OCI-LY3 (cell line): ENCODE measurements at regions not wholly inside any gene's neighbourhood (a gene's known extent, or its start where the extent isn't known, plus 50 kb on each side); places are given as distances from the start of the nearest gene placed in this dataset.

Source experiments
- CTCF ChIP-seq: fragments of 200-600, 300-600 bp; sonication (generic); IDR thresholded peaks from 2 replicates; pipeline ENCODE4 v1.5.1; 2014; ENCODE audit warnings: antibody characterized with exemption, low read length, low read depth
- EZH2phosphoT487 ChIP-seq: fragments of 200-600 bp; shearing (Covaris generic); IDR thresholded peaks from 2 replicates; pipeline ENCODE4 v1.6.1; 2018; ENCODE audit warnings: antibody characterized with exemption, mixed run types, low read depth

DNA sequence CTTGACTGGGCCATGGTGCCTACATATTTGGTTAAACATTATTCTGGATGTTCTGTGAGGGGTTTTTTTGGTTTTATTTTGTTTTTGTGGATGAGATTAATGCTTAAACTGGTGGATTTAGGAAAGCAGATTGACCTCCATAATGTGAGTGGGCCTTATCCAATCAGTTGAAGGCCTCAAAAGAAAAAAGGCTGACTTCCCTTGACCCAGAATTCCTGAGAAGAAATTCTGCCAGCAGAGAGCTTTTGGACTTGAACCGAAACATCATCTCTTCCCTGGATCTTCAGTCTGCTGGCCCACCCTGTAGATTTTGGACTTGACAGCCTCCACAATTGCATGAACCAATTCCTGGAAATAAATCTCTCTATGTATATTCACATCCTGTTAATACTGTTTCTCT lies 94.4 kb downstream of the ADRA2A start:
- TF ChIP-seq CTCF, result no peak
- no peak for TF ChIP-seq EZH2phosphoT487
